Psoas muscle (tissue), 7 donors: ENCODE measurements at regions not wholly inside any gene's neighbourhood (a gene's known extent, or its start where the extent isn't known, plus 50 kb on each side); places are given as distances from the start of the nearest gene placed in this dataset.
"Not testable (repeated sequence)": the region's sequence is repeated elsewhere in the genome, so short reads cannot be mapped to it uniquely, and the experiment has no call there.

Source experiments
- ATAC-seq, 4 donors: fragments of 200-7000 bp; cut with Tn5 transposase; one replicate each; pipeline ENCODE4 v1.9.1; 2020; ENCODE audit warnings: moderate library complexity in 3 of 4, mild to moderate bottlenecking in 2 of 4
- DNase-seq, 2 donors: peaks; one replicate each; pipeline ENCODE4 v3.0.0-alpha.2; 2020
- H3K27ac ChIP-seq: fragments of 200-600 bp; one replicate; pipeline ENCODE4 v1.8.0; 2022
- H3K27me3 ChIP-seq, 3 donors: fragments of 200-600 bp in 1 of 3; one replicate each; pipeline versions ENCODE4 v1.6.1 to v1.8.0; 2013 to 2022; ENCODE audit warnings: low read length in 2 of 3, mild to moderate bottlenecking in 2 of 3, moderate library complexity in 1 of 3; ENCODE audit not compliant: insufficient read depth in 3 of 3
- H3K36me3 ChIP-seq, 2 donors: fragments of 200-600 bp in 1 of 2; one replicate each; pipeline versions ENCODE4 v1.6.1 to v1.8.0; 2013 to 2022; ENCODE audit warnings: low read depth in 1 of 2, mild to moderate bottlenecking in 1 of 2, moderate library complexity in 1 of 2; ENCODE audit not compliant: insufficient read depth in 1 of 2
- H3K4me1 ChIP-seq: fragments of 200-600 bp; one replicate; pipeline ENCODE4 v1.8.0; 2022
- H3K4me3 ChIP-seq: fragments of 200-600 bp; one replicate; pipeline ENCODE4 v1.8.0; 2022; ENCODE audit warnings: mild to moderate bottlenecking
- H3K9me3 ChIP-seq: fragments of 200-600 bp; one replicate; pipeline ENCODE4 v1.8.0; 2022
- WGBS, 3 donors: extraction: QIAGEN DNeasy Blood & Tissue Kit; methylation state at CpG; one replicate each; pipeline versions ENCODE4 v1.1.6 to v1.1.7; 2013; 5-methylcytosine and 5-hydroxymethylcytosine counted together
- intact Hi-C, 2 donors: fragments of 100-400 bp; cut with DNase I; formaldehyde crosslinking; loops; one replicate each; pipeline versions ENCODE4 v1.11.0 to v1.14.2; 2022
- TF ChIP-seq, protein P1 (sequence below): fragments of 200-600 bp; IDR thresholded peaks from one replicate; pipeline ENCODE4 v1.8.0; 2022; ENCODE audit warnings: antibody characterized with exemption
- donor health status: healthy with polysubstance abuse.
- donor health status: DM: no; HTN: no; CAD: no; lungs with moderate emphysema.
- donor health status: Bipolar disorder and iron deficiency.
- donor health status: healthy.
- donor health status: DM: yes; HTN: yes; CAD: no.
- donor health status: DM: no; HTN: no; CAD: no.
- donor health status: DM: yes; HTN: yes; CAD: no.

DNA sequence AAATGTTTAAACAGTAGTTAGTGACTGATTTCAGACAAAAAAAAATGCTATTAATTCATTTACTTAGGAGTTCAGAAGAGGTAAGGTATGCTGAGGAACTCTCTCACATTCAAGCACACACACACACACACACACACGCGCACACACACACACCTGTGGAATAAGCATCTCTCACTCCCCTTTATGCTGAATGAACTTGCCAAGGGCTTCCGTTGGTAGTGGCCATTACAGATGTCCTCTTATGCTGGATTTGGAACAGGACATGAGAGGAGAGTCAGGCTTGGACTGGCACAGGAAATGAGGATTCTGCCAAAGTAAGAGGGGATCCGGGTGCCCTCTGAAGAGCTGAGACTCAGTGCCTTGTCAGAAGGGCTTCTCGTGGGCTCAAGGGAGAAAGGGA, 463.4 kb upstream of the MIR17HG start:
- Histone ChIP-seq H3K9me3 (no peaks in the 10 kb centered on the region), H3K27ac (no peak overlapping the region), H3K27me3 (no peaks in the 10 kb centered on the region), H3K36me3 (no peaks in the 10 kb centered on the region), H3K4me3 (no peak overlapping the region), H3K4me1 (no peaks in the 10 kb centered on the region)
- ATAC-seq (no peak), DNase-seq (no peak)
- WGBS, 3 donors, result 54 to 67% (median 55%) methylated on average over 5 of the region's 5 CpGs
- TF ChIP-seq, protein P1, sequence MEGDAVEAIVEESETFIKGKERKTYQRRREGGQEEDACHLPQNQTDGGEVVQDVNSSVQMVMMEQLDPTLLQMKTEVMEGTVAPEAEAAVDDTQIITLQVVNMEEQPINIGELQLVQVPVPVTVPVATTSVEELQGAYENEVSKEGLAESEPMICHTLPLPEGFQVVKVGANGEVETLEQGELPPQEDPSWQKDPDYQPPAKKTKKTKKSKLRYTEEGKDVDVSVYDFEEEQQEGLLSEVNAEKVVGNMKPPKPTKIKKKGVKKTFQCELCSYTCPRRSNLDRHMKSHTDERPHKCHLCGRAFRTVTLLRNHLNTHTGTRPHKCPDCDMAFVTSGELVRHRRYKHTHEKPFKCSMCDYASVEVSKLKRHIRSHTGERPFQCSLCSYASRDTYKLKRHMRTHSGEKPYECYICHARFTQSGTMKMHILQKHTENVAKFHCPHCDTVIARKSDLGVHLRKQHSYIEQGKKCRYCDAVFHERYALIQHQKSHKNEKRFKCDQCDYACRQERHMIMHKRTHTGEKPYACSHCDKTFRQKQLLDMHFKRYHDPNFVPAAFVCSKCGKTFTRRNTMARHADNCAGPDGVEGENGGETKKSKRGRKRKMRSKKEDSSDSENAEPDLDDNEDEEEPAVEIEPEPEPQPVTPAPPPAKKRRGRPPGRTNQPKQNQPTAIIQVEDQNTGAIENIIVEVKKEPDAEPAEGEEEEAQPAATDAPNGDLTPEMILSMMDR, result no peak
- intact Hi-C loops, result no loop called here

DNA sequence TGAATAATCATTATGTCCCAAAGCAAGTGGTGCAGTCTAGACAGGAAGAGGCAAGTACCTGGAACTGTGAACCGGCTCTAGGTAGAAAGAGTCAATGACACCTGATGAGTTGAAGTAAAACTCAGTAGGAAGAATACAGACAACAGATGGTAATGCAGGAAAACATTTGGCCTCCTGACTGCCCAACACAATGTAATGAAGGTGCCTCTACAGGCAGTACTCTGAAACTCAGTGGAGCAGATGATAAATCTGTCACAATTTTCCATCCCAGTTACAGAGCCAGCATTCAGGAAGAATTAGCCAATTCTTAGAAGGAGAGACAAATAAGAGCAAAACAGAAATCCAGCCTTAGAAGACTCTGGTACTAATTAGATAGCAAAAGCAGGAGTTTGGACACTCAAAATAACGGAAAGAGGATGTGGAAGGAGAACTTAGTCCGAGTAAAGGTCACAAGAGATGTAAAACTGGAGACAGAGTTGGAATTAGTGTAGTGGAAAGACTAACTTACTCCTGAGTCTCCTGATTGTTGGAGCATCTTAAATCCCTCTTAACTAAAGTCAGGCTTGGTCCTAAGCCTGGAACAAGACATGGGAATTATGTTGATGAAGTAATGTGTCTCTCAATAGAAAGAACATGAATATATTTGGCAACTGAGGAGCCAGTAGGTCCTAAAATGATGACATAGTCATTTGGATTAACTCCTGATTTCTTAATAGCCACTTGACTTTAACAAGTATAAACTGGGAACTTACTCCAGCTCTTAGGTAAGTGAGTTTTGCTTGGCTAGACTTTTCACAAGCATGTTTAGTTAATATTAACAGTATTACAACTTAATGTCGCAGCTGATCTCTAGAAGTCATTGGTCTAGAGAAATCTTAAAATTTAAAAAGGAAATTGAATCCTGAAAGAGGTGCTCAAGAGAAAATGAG, 457.3 kb upstream of the MIR17HG start:
- no peaks in the 10 kb centered on the region for H3K4me1 ChIP-seq
- WGBS, 3 donors, result 58 to 69% (median 64%) methylated on average over 4 of the region's 4 CpGs
- DNase-seq (no peak), ATAC-seq (no peak)
- H3K27ac ChIP-seq, result no peak overlapping the region
- intact Hi-C loops, result loop anchor here in 1 of 2 donors (5.0 kb wide), 1 partner anchor 1138 kb away; no protein-coding TSS in a partner anchor
- no peak overlapping the region for H3K4me3 ChIP-seq
- no peaks in the 10 kb centered on the region for H3K27me3 ChIP-seq
- H3K36me3 ChIP-seq, result no peaks in the 10 kb centered on the region
- H3K9me3 ChIP-seq, result no peaks in the 10 kb centered on the region
- TF ChIP-seq, protein P1, result no peak

DNA sequence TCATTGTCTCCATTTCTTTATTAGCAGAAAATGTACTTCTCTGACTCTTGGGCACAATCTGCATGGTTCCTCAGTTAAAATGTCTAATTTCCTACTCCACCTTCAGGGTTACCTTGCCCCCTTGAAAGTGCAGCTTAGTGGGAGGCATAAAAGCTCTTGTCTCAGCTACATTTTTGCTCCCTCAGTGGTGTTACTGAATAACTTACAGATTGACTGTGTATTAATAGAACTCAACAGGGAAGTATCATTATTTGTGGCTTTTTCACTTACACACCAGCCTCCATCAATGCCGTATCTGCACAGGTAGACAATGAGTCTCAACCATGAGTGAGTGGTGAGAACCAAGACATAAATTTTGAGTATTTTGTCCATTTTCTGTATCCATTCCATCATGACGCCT, 456.2 kb upstream of the MIR17HG start:
- TF ChIP-seq, protein P1, result no peak
- no peak overlapping the region for H3K4me3 ChIP-seq
- no peaks in the 10 kb centered on the region for H3K9me3 ChIP-seq
- no peak overlapping the region for H3K27ac ChIP-seq
- intact Hi-C loops, result loop anchor here in 1 of 2 donors (5.0 kb wide), 1 partner anchor 1139 kb away; no protein-coding TSS in a partner anchor
- H3K36me3 ChIP-seq, result no peaks in the 10 kb centered on the region
- DNase-seq, result no peak
- 96 to 99% (median 98%) methylated on average over 2 of the region's 2 CpGs for WGBS, 3 donors
- no peaks in the 10 kb centered on the region for H3K4me1 ChIP-seq
- ATAC-seq, result no peak
- no peaks in the 10 kb centered on the region for H3K27me3 ChIP-seq

DNA sequence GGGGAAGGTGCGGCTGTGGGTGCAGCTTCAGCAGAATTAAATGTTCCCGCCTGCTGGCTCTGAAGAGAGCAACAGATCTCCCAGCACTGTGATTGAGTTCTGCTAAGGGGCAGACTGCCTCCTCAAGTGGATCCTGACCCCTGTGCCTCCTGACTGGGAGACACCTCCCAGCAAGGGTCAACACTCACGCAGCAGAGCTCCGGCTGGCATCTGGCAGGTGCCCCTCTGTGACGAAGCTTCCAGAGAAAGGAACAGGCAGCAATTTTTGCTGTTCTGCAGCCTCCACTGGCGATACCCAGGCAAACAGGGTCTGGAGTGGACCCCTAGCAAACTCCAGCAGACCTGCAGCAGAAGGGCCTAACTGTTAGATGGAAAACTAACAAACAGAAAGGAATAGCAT, 454.3 kb upstream of the MIR17HG start:
- not testable (repeated sequence) for H3K9me3 ChIP-seq, ATAC-seq, H3K4me1 ChIP-seq, DNase-seq, H3K36me3 ChIP-seq, H3K27ac ChIP-seq, H3K27me3 ChIP-seq, H3K4me3 ChIP-seq
- intact Hi-C loops, result loop anchor here in 1 of 2 donors (5.0 kb wide), 1 partner anchor 1141 kb away; no protein-coding TSS in a partner anchor
- 76 to 96% (median 81%) methylated on average over 6 of the region's 6 CpGs for WGBS, 3 donors

DNA sequence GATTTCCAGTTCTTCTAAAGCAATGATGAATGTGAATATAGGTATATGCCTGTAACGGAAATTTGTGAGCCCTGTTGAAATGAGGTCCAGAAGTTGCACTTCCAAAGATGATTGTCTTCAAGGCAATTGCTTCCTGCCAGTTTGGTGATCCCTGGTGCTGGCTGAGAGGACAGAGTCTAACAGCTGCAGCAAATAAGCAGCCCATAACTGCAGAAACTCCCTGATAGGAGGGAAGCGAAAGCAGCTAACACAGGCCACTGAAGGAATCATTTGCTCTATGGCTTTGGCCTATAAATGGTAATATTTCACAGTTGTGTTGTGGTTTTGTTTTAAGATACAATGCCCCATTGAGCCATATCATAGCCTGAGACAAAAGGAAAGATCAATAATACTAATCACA, 451.5 kb upstream of the MIR17HG start:
- Histone ChIP-seq H3K36me3 (no peaks in the 10 kb centered on the region), H3K27me3 (no peaks in the 10 kb centered on the region), H3K4me3 (no peak overlapping the region), H3K9me3 (no peaks in the 10 kb centered on the region), H3K27ac (no peak overlapping the region), H3K4me1 (no peaks in the 10 kb centered on the region)
- ATAC-seq, result no peak
- intact Hi-C loops, result no loop called here
- no peak for DNase-seq
- TF ChIP-seq, protein P1, result no peak
- WGBS, 3 donors, result 30 to 56% (median 35%) methylated on average over 2 of the region's 2 CpGs
